ENCODE measurements at regions not wholly inside any gene's neighbourhood (a gene's known extent, or its start where the extent isn't known, plus 50 kb on each side); places are given as distances from the start of the nearest gene placed in this dataset.

- TF ChIP-seq POLR2A (IDR thresholded peaks at IDR 0.05) (no peak), CTCF (IDR thresholded peaks at IDR 0.05) (no peak)
These were observed 1078.7 kb upstream of the EPHA7 start for GRCh38 chr6:94498099-94498498.

Measured in right lobe of liver (tissue), 4 donors.